Hematopoietic multipotent progenitor cell treated with erythropoietin and hydrocortisone succinate and interleukin-3 and kit ligand, for 17 days (in vitro differentiated cells): ENCODE measurements at regions not wholly inside any gene's neighbourhood (a gene's known extent, or its start where the extent isn't known, plus 50 kb on each side); places are given as distances from the start of the nearest gene placed in this dataset.

Experiments
- DNase-seq: peaks from one replicate; pipeline ENCODE4 v3.0.0-alpha.2; 2015; ENCODE audit warnings: low spot score

DNA sequence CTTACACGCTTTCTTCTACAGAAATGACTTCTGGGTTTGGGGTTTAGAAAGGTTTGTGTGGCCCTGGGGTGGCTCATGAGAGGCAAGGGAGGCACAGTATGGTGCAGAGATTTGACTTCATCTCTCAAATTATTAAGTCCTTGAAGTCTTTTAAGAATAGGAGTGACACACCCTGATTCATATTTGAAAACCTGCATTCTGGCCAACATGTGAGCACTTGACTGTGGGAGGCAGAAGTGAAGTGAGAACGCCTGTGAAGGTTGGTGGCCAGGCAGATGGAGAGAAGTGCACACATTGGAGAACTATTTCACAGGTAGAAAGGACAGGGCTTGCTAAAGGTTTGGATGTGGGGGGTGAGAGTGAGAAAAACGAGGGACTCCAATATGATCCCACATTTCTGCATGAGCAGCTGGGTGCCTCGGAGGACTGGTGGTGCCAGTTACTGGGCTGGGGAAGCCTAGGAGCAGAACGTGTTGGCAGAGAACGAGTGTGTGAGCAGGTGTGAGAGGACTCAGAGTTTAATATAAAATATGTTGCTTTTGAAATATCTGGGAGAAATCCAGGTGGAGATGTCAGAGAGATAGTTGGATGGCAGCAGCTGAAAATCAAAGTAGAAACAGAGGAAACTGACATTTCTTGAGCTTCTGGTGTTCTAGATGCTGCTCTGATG is 240.0 kb upstream of the ADAMTSL1 start:
- DNase-seq: no peak

- DNase-seq: no peak
Measured at GRCh38 chr9:18235181-18235908, 238.6 kb upstream of the ADAMTSL1 start.

DNA sequence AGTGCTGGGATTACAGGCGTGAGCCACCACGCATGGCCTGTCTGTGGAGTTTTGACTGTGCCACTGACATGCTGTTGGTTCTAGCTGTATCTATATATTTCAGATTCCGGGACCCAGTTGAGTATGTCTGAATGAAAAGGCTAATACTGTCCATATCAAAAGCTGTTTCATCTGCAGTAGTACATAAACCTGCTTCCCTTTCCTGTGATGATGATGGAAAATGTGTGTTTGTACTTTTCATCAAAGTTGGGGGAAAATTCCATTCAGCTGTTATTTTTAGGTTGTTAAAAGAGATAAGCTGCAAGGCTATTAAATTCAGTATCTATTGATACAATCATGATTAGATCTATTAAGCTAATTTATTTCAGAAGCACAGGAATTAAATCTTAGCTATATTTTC is 237.6 kb upstream of the ADAMTSL1 start:
- DNase-seq: no peak

DNA sequence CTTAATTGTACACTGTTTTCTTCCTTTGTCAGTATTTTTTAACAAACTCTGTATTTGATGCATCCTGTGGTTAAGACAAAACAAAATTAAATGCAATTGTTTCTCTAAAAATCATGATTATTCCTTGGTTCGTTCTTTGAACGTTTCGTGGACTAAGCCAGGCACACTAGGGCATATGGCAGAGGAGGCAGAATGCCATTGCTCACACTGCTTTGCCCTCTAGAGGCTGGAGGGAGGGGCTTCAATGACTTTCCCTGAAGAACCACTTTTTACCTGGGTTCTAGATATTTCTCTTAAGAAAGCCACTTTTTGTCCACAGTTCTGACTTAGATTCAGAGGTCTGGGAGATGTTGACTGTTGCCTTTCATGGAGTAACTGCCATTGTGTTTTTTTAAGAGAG is 236.2 kb upstream of the ADAMTSL1 start:
- no peak for DNase-seq

DNA sequence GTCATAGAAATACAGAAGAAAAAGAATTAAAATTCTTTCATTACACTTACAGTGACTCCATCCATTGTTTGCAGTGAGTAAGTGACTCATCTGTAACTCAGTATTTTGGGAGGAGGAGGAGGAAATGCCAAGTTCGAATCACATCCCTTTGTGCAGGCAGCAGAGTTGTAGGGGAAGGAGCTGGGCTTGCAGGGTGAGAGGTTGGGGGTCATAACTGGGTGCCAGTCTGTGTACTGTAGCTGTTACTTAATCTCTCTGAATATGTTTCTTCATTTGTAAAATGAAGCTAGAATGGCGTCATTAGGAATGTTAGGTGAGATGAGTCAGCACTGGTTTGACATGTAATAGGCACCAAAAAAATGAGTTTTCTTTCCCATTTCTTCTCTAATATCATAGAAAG is 235.7 kb upstream of the ADAMTSL1 start:
- DNase-seq: no peak

DNA sequence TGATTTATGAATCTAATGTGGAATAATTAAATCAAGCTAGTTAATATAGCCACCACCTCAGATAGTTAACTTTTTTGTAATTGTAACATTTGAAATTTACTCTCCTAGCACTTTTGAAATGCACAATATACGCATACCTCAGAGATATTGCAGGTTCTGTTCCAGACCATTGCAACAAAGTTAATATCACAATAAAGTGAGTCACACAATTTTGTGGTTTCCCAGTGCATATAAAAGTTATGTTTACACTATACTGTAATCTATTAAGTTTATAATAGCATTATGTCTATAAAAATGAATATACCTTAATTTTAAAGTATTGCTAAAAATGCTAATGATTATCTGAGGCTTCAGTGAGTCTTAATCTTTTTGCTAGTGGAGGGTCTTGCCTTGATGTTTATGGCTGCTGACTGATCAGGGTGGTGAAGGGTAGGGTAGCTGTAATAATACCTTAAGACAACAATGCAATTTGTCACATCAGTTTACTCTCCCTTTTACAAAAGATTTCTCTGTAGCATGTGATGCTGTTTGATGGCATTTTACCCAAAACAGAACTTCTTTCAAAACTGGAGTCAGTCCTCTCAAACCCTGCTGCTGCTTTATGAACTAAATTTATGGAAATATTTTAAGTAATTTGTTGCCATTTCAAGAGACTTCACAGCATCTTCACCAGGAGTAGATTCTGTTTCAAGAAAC is 235.1 kb upstream of the ADAMTSL1 start:
- no peak for DNase-seq

GRCh38 chr9:18240213-18240612 is 233.7 kb upstream of the ADAMTSL1 start:
- DNase-seq: no peak

- no peak for DNase-seq
Measured at GRCh38 chr9:18245911-18246310, 228.0 kb upstream of the ADAMTSL1 start.

DNA sequence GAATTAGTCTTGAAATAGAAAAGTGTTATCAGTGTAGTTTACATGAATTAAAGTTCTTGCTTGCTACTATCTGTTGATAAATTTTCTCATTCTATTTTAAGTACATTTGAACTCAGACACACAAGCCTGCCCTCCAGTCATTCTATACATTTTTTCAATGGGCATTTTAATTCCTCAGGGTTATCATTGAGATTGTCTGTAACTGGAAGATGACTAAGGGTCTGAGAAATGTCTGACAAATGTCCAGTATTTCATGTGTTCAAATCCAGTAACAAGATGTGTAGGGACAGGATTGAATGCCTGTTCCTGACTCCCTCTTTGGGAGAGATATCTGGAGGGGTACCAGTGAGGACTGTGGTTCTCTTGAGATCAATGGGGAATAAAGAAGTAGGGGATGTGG is 223.9 kb upstream of the ADAMTSL1 start:
- DNase-seq: no peak

DNA sequence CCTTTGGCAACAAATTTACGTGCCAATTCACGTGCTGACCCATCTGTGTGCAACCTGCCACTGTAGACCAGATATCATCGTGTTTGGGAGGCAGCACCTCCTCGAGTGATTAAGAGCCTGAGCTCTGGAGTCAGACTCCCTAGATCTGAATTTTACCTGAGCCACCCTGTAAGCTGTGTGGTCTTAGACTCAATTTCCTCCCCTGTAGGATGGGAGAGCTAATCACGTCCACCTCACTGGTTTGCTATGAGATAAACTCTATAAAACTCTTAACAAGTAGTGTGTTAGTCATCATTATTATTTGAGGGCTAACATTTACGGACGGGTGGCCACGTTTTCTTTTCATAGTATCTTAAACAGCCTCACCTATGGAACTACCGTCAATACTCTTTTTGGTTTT is 220.0 kb upstream of the ADAMTSL1 start:
- no peak for DNase-seq

- peak; percentile 76 for DNase-seq
Measured at GRCh38 chr9:18255158-18255629, 218.8 kb upstream of the ADAMTSL1 start.

- no peak for DNase-seq
Measured at GRCh38 chr9:18255747-18256146, 218.2 kb upstream of the ADAMTSL1 start.

- no peak for DNase-seq
Measured at GRCh38 chr9:18256568-18256967, 217.4 kb upstream of the ADAMTSL1 start.

GRCh38 chr9:18260521-18260920 is 213.4 kb upstream of the ADAMTSL1 start:
- DNase-seq: no peak

GRCh38 chr9:18261181-18261580 is 212.8 kb upstream of the ADAMTSL1 start:
- DNase-seq: no peak

DNA sequence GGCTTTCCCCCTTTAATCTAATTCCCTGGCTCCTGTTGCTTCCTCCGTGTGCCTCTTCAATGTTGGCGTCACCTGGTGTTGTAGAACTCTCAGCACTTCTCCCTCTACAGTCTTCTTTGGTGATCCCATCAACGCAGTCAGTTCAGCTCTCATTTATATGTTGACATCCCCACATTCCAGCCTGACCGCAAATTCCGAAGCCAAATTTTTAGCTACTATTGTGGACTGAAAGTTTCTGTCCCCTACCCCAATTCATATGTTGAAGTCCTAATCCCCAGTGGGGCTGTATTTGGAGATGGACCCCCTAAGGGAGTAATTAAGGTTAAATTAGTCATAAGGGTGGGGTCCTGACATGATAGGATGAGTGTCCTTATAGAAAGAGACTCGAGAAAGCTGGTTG is 210.6 kb upstream of the ADAMTSL1 start:
- no peak for DNase-seq

- no peak for DNase-seq
Measured at GRCh38 chr9:18268381-18268780, 205.6 kb upstream of the ADAMTSL1 start.

GRCh38 chr9:18269561-18269960 is 204.4 kb upstream of the ADAMTSL1 start:
- DNase-seq: no peak

DNA sequence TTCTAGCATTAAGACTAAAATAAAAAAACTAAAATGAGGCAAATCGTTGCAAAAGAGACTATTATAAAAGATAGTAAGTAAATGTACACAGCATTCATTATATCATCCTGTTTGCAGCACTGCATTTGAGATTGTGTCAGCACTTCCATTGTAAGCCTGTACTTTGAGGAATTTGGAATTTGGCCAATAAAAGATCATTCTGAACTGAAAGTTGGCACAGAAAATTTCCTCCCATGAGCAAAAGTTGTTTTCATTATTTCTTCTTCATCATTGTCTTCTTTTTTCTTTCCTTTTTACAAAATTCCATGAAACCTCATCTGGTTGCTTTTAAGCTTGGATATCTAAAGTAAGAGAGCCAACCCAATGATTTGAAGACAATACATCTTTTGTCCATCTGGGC is 199.3 kb upstream of the ADAMTSL1 start:
- DNase-seq: no peak

- DNase-seq: no peak
Measured at GRCh38 chr9:18275313-18275990, 198.5 kb upstream of the ADAMTSL1 start.

- DNase-seq: no peak
Measured at GRCh38 chr9:18281291-18281690, 192.7 kb upstream of the ADAMTSL1 start.

DNA sequence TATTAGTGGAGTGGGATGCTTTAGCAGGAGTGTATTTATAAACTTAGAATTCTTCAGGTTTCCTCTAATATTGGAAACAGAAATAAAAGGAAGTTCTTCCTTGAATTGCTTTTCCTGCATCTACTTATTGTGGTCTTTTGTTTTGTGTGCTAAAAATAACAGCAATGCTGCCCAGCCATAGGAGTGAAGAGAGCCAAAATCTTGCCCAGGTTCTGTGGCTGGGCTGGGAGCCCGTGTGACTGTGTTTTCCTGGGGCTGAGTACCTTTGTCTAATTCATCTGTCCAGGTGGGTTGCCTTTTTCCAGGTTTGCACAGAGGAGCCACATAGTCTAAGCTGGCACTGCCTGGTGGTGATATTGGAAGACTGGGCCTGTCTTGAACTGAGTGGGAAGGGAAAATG is 179.7 kb upstream of the ADAMTSL1 start:
- DNase-seq: no peak

DNA sequence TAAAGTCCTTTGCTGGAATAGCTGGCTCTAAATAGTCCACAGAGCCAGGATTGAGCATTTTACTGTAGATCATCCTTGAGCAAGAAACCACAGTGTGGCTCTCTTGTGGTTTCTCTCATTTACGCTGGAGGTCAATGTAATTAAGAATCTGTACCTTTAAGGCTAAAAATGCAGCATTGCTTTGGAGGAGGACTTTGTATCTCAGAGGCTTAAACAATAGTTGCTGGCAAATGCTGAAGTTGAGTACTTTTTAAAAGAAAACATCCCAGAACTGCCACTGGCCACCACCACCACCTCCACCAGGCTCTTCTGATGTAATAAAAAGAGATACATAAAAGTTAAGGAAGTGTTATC is 177.3 kb upstream of the ADAMTSL1 start:
- DNase-seq: no peak
